Neural progenitor cell (in vitro differentiated cells): ENCODE measurements at regions not wholly inside any gene's neighbourhood (a gene's known extent, or its start where the extent isn't known, plus 50 kb on each side); places are given as distances from the start of the nearest gene placed in this dataset.

Experiments
- CTCF ChIP-seq: fragments of 200-600 bp; sonication (generic); IDR thresholded peaks from 2 replicates; pipeline ENCODE4 v1.5.1; 2017; ENCODE audit warnings: antibody characterized with exemption, mild to moderate bottlenecking
- EZH2 ChIP-seq: fragments of 200-600 bp; sonication (generic); IDR thresholded peaks from 2 replicates; pipeline ENCODE4 v1.6.1; 2017; ENCODE audit warnings: antibody characterized with exemption, mild to moderate bottlenecking, moderate library complexity

- TF ChIP-seq EZH2 (no peak), CTCF (no peak)
These were observed 304.8 kb downstream of the PCNX1 start for GRCh38 chr14:71212093-71212492.
